ENCODE measurements at regions not wholly inside any gene's neighbourhood (a gene's known extent, or its start where the extent isn't known, plus 50 kb on each side); places are given as distances from the start of the nearest gene placed in this dataset.
A peak's percentile ranks its signal among the peaks of the same experiment; 100 is the strongest.
"Not testable (repeated sequence)": the region's sequence is repeated elsewhere in the genome, so short reads cannot be mapped to it uniquely, and the experiment has no call there.

DNA sequence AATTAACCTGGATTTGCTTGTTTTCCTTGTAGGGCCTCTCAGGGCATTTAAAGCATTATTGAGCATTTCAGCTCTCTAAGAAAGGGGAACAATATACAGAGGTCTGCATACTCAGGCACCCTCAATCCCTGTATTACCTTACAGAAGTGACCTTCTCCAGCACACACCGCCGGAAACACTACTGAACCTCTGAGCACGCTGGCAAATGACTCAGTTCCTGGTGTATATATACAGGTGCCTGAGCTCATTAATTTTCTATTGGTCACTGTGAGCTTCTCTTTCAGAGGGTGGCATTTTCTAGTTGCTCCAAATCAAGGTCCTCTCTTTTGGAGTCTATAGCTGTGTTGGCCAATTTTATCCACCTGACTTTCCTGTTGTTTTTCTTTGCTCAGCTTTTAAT is 85.2 kb upstream of the COPS8 start:
- DNase-seq, result no peak

DNA sequence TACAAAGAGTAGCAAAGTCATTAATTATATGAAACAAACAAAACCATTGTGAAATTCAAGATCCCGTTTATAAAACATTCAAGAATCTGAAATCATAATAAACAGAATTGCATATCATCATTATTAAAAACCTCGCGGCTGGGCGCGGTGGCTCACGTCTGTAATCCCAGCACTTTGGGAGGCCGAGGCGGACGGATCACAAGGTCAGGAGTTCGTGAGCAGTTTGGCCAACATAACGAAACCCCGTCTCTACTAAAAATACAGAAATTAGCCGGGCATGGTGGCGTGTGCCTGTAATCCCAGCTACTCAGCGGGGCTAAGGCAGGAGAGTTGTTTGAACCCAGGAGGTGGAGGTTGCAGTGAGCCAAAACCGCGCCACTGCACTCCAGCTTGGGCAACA is 80.3 kb upstream of the COPS8 start:
- DNase-seq, result not testable (repeated sequence)

DNA sequence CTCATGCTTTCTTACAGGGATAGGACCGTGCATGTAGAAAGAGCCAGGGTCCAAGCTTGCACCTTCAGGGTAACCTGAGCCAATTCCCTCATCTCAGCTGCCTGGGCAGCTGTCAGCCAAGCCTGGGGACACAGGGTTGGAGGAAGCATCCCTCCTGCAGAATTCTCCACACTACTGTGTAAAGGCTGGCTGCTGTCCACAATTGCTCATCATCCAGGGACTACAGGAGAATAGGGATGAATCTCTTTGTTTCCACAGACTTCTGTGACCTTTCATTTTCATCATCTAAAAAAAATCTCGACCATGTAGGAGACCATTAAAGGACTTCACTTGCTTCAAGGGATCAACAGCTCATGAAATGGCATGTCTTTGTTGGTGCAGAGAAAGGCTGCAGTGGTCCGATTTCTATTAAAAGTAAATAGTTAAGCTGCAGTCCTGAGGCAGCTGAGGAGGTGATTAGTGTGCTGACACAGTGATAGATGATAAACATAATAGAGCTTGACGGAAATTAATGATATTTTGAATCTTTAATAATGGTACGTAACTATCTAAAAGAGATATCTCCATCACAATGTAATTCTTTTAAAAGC is 74.4 kb upstream of the COPS8 start:
- DNase-seq, result no peak

DNA sequence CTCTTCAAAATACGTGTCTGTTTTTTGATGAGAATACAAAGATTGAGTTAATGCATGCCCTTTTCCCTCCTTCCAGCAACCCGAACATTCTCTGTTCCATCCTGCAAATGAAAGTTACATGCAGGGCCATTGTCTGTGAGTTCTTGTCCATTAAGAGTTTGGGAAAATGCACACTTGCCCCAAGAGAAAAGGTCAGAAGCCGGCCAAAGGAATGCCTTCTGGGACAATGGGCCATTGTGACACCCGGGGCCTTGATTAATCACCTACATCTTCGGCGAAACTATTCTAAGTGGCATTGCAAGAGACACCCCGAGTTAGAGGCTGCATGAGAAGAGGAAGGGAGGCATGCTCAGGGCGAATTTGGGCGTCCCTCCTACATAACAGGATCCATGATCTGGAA is 73.7 kb upstream of the COPS8 start:
- DNase-seq, result no peak

DNA sequence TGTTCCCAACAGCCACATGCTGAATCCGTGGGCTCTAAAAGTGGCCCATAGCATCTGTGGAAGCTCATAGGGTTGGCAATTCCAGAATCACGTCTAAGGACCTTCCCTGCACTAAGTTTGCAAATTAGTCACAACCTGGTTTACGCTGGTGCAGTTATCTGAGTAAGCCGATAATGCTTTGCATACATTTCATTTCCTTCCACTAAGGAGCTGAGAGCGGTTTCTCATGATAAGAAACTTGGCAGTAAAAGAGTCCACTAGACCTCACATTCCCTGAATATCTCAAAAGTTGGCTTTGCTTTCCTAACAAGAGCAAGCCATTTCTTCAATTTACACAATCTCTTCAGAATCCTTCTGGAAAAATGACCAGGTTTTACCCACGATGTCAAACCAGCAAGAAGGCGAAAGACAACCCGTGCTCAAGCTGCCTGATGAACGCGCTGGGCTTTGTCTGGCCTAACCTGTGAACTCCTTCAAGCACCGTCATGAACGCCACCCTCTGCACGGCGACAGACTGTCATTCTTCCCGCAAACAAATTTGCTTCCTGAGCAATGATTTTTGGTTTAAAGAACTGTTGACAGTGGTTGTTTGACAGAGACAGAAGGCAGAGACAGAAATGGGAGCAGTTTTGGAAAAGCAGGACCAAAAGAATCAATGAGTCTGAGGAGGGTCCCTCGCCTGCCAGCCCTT is 73.0 kb upstream of the COPS8 start:
- DNase-seq, result no peak

GRCh38 chr2:237016121-237016915 is 69.4 kb upstream of the COPS8 start:
- DNase-seq, result no peak

- no peak for DNase-seq
These were observed 65.6 kb upstream of the COPS8 start for GRCh38 chr2:237020090-237020489.

DNA sequence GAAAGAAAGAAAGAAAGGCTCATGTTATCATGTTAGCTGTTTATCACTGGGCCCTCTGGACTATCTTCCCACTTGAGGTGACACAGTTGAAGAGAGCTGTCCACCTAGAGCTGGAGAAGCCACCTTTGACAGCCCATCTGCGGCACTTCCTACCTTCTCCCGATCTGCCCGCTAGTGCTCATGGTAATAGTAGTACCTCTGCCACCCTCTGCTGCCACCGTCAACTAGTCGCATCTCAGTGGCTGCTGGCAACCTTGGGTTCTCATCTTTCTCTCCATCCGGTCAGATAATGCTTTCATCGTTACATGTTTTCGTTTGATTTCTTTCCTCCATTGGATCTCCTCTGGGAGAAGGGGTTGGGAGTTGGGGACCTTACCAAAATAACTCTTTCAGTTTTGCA is 63.2 kb upstream of the COPS8 start:
- no peak for DNase-seq

DNA sequence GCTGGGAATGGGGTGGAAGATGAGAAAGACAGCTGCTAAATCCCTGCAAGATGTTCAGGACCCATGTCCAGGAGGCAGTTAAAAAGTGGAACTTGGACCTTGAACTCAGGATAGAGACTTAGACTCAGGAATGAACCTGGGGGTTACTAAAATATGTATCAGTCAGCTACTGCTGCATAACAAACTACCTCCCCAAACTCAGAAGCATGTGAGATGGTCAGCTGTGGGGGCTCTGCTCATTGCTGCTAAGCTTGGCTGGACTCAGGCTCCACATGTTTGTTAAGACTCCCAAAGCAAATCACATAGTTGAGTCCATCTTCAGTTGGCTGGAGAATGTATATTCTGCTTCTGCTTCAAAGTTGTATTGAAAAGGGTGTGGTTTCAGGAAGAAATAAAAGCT is 61.4 kb upstream of the COPS8 start:
- no peak for DNase-seq

GRCh38 chr2:237025090-237025865 is 60.4 kb upstream of the COPS8 start:
- DNase-seq, result no peak

DNA sequence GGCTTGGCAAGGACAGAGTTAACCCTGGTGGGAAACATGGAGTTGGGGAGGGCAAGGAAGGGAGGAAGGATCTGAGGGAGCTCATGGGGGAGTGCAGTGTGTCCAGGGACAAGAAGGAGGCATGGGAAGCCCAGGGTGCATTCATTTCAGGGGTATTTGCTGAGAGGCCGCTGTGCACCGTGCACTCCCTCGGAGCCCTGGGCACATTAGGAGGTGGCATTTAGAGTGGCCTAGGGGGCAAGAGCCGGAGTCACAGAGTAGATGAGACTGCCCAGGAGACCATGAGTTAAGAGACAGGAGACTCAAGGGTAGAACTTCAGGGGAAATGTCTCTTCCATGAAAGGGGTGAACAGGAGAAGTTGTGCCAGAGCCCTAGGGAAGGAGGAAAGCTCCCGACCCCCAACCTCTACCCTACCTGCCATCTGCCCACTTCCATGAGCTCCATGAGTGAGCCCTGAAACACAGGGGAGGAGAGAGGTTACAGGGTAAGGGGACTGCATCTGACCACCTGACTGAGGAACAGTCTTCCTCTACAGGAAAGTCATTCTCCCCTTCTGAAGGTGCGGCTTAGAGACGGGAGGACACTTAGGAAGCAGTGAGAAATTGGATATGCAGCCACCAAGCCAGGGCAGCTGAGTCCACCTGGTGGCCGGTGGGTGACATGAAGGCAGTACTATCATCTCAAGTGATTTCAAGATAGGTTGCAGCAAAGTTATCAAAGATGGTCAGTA is 58.5 kb upstream of the COPS8 start:
- peak; percentile 64 for DNase-seq

DNA sequence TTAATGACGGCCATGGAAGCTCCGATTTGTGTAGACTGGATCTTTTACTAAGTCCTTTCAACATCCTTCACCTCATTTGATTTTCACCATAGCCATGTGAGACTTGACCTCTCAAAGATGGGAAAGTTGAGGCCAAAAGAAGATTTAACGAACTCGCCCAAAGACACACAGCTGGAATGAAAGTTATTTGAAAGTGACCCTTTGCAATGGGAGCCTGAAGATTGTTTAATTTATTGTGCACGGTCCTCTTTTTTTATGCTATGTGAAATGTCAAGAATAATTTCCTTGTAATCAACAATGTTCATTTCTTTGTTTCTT is 58.0 kb upstream of the COPS8 start:
- DNase-seq, result no peak

DNA sequence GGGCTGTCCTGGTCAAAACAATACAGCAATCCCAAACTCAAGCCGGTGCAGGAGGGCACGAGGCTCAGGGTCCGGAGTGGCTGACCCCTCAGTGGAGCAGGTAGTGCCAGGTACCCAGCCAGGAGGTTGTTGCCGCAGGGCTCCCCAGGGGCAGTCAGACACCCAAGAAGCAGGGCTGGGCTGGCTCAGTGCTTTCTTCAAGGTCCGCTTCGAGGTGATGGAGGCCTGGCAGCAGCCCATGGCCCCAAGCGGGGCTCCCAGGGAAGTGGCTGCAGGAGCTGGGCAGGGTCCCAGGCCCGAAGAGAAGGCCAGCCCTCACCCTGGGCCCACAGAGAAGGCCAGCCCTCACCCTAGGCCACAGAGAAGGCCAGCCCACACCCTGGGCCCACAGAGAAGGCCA is 55.3 kb upstream of the COPS8 start:
- DNase-seq, result no peak

GRCh38 chr2:237033536-237034060 is 52.1 kb upstream of the COPS8 start:
- DNase-seq, result no peak

DNA sequence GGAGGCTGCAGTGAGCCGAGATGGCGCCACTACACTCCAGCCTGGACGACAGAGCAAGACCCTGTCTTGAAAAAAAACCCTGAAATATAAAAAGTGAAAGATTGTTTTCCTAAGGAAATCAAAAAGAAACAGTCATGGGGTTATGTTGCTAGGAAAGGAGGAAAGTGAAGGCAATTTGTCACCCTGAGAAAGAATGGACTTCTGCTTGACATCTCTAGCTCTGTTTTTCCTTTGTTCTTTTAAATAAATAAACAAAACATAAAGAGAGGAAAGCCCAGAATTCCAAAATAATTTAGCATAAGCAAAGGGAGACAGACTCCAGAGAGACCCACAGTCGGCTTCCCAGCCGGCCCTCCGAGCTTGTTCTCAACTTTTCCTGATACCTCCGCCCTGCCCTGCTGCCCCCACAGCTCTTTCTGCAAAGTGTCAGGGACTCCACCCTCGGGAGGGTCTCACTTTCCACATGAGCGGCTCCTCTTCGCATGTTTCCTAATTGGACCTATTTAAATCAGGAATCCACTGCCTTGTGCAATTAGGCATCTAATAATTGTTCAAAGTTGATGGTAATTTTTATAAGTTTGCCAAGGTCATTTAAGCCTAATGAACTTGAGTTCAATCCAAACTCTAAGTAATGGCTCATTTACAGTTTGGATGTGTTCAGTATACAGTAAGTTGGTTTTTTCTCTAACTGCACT is 49.8 kb upstream of the COPS8 start:
- no peak for DNase-seq

All from right kidney (tissue), 1 donor.